ENCODE measurements at regions not wholly inside any gene's neighbourhood (a gene's known extent, or its start where the extent isn't known, plus 50 kb on each side); places are given as distances from the start of the nearest gene placed in this dataset.

- POLR2A ChIA-PET, result no interaction called here
- no peak for DNase-seq (ENCODE audit: extremely low spot score)
- TF ChIP-seq L3MBTL2 (conservative IDR thresholded peaks at IDR 0.05), result no peak
- CTCF ChIA-PET, result no interaction called here
Observed at GRCh38 chr6:4439159-4439558, 303.8 kb upstream of the ECI2 start.

GRCh38 chr6:4437342-4437741 is 302.0 kb upstream of the ECI2 start:
- no peak for TF ChIP-seq ZNF384 (IDR thresholded peaks at IDR 0.05)
- no peak for TF ChIP-seq ARNT (IDR thresholded peaks at IDR 0.05)
- no peak for TF ChIP-seq FOXM1 (IDR thresholded peaks at IDR 0.05; ENCODE audit: borderline replicate concordance)
- no peak for TF ChIP-seq ELF4 (IDR thresholded peaks at IDR 0.05)
- POLR2A ChIA-PET, result no interaction called here
- DNase-seq (ENCODE audit: extremely low spot score), result no peak
- CTCF ChIA-PET, result no interaction called here

GRCh38 chr6:4435981-4436445 is 300.6 kb upstream of the ECI2 start:
- no peak for DNase-seq (ENCODE audit: extremely low spot score)
- POLR2A ChIA-PET, result no interaction called here
- TF ChIP-seq ELF4 (IDR thresholded peaks at IDR 0.05), result no peak
- CTCF ChIA-PET, result no interaction called here

- no peak for TF ChIP-seq BHLHE40 (IDR thresholded peaks at IDR 0.05; ENCODE audit: borderline replicate concordance)
- no peak for TF ChIP-seq LEF1 (IDR thresholded peaks at IDR 0.05; ENCODE audit: borderline replicate concordance)
- no peak for TF ChIP-seq SP1 (IDR thresholded peaks at IDR 0.05)
- no peak for TF ChIP-seq ZNF384 (IDR thresholded peaks at IDR 0.05)
- TF ChIP-seq FOXM1 (IDR thresholded peaks at IDR 0.05; ENCODE audit: borderline replicate concordance), result no peak
- TF ChIP-seq NFRKB (IDR thresholded peaks at IDR 0.05), result no peak
- no peak for TF ChIP-seq PKNOX1 (IDR thresholded peaks at IDR 0.05)
- TF ChIP-seq SUZ12 (IDR thresholded peaks at IDR 0.05), result no peak
- no peak for TF ChIP-seq FOXA1 (IDR thresholded peaks at IDR 0.05)
- TF ChIP-seq L3MBTL2 (conservative IDR thresholded peaks at IDR 0.05), result no peak
- TF ChIP-seq ELF4 (IDR thresholded peaks at IDR 0.05), result no peak
- TF ChIP-seq HDGF (IDR thresholded peaks at IDR 0.05; ENCODE audit: borderline replicate concordance), result no peak
- no peak for TF ChIP-seq ARNT (IDR thresholded peaks at IDR 0.05)
- TF ChIP-seq CTBP1 (IDR thresholded peaks at IDR 0.05; ENCODE audit: borderline replicate concordance), result no peak
- POLR2A ChIA-PET, result no interaction called here
- CTCF ChIA-PET, result no interaction called here
- DNase-seq (ENCODE audit: extremely low spot score), result no peak
Observed at GRCh38 chr6:4434655-4435054, 299.3 kb upstream of the ECI2 start.

- ChIA-PET POLR2A (no interaction called here), CTCF (no interaction called here)
- TF ChIP-seq PKNOX1 (IDR thresholded peaks at IDR 0.05) (no peak), FOXK2 (IDR thresholded peaks at IDR 0.05) (no peak), HDGF (IDR thresholded peaks at IDR 0.05; ENCODE audit: borderline replicate concordance) (no peak), SP1 (IDR thresholded peaks at IDR 0.05) (no peak), ARNT (IDR thresholded peaks at IDR 0.05) (no peak), LEF1 (IDR thresholded peaks at IDR 0.05; ENCODE audit: borderline replicate concordance) (no peak), FOXM1 (IDR thresholded peaks at IDR 0.05; ENCODE audit: borderline replicate concordance) (no peak), SUZ12 (IDR thresholded peaks at IDR 0.05) (no peak), L3MBTL2 (conservative IDR thresholded peaks at IDR 0.05) (no peak), NFRKB (IDR thresholded peaks at IDR 0.05) (no peak)
- no peak for DNase-seq (ENCODE audit: extremely low spot score)
Observed at GRCh38 chr6:4433199-4433598, 297.8 kb upstream of the ECI2 start.

GRCh38 chr6:4426968-4427367 is 291.6 kb upstream of the ECI2 start:
- POLR2A ChIA-PET, result no interaction called here
- DNase-seq (ENCODE audit: extremely low spot score), result no peak
- CTCF ChIA-PET, result no interaction called here
- TF ChIP-seq ARNT (IDR thresholded peaks at IDR 0.05), result no peak
- no peak for TF ChIP-seq CTBP1 (IDR thresholded peaks at IDR 0.05; ENCODE audit: borderline replicate concordance)
- TF ChIP-seq NFRKB (IDR thresholded peaks at IDR 0.05), result no peak
- no peak for TF ChIP-seq ZNF384 (IDR thresholded peaks at IDR 0.05)
- TF ChIP-seq FOXA1 (IDR thresholded peaks at IDR 0.05), result no peak
- TF ChIP-seq HDGF (IDR thresholded peaks at IDR 0.05; ENCODE audit: borderline replicate concordance), result no peak
- TF ChIP-seq FOXM1 (IDR thresholded peaks at IDR 0.05; ENCODE audit: borderline replicate concordance), result no peak
- TF ChIP-seq ELF4 (IDR thresholded peaks at IDR 0.05), result no peak
- no peak for TF ChIP-seq PKNOX1 (IDR thresholded peaks at IDR 0.05)
- TF ChIP-seq TARDBP (IDR thresholded peaks at IDR 0.05), result no peak
- TF ChIP-seq L3MBTL2 (conservative IDR thresholded peaks at IDR 0.05), result no peak
- no peak for TF ChIP-seq FOXK2 (IDR thresholded peaks at IDR 0.05)
- TF ChIP-seq SUZ12 (IDR thresholded peaks at IDR 0.05), result no peak
- TF ChIP-seq LEF1 (IDR thresholded peaks at IDR 0.05; ENCODE audit: borderline replicate concordance), result no peak

- DNase-seq (ENCODE audit: extremely low spot score), result no peak
- POLR2A ChIA-PET, result no interaction called here
- CTCF ChIA-PET, result no interaction called here
- TF ChIP-seq BHLHE40 (IDR thresholded peaks at IDR 0.05; ENCODE audit: borderline replicate concordance) (no peak), ZNF384 (IDR thresholded peaks at IDR 0.05) (no peak), ARNT (IDR thresholded peaks at IDR 0.05) (no peak), TARDBP (IDR thresholded peaks at IDR 0.05) (no peak), CTBP1 (IDR thresholded peaks at IDR 0.05; ENCODE audit: borderline replicate concordance) (no peak), FOXK2 (IDR thresholded peaks at IDR 0.05) (no peak), SP1 (IDR thresholded peaks at IDR 0.05) (no peak), HDGF (IDR thresholded peaks at IDR 0.05; ENCODE audit: borderline replicate concordance) (no peak), PKNOX1 (IDR thresholded peaks at IDR 0.05) (no peak), SUZ12 (IDR thresholded peaks at IDR 0.05) (no peak), L3MBTL2 (conservative IDR thresholded peaks at IDR 0.05) (no peak), FOXM1 (IDR thresholded peaks at IDR 0.05; ENCODE audit: borderline replicate concordance) (no peak), FOXA1 (IDR thresholded peaks at IDR 0.05) (no peak), NFRKB (IDR thresholded peaks at IDR 0.05) (no peak), LEF1 (IDR thresholded peaks at IDR 0.05; ENCODE audit: borderline replicate concordance) (no peak), ELF4 (IDR thresholded peaks at IDR 0.05) (no peak)
Observed at GRCh38 chr6:4421837-4422236, 286.5 kb upstream of the ECI2 start.

Data from HEK293T (cell line).